ENCODE measurements at regions not wholly inside any gene's neighbourhood (a gene's known extent, or its start where the extent isn't known, plus 50 kb on each side); places are given as distances from the start of the nearest gene placed in this dataset.
A peak's percentile ranks its signal among the peaks of the same experiment; 100 is the strongest.

GRCh38 chr11:119547511-119547910, 124.5 kb upstream of the THY1 start:
- no peak for DNase-seq (ENCODE audit: low read depth in 2 of 2)

- no peak for DNase-seq (ENCODE audit: low read depth in 2 of 2)
Measured at GRCh38 chr11:119545978-119546915, 123.3 kb upstream of the THY1 start.

GRCh38 chr11:119540370-119541125, 117.6 kb upstream of the THY1 start:
- DNase-seq (ENCODE audit: low read depth in 2 of 2) = no peak

- DNase-seq (ENCODE audit: low read depth in 2 of 2) = no peak
Measured at GRCh38 chr11:119539583-119539982, 116.6 kb upstream of the THY1 start.

- no peak for DNase-seq (ENCODE audit: low read depth in 2 of 2)
Measured at GRCh38 chr11:119538753-119539152, 115.8 kb upstream of the THY1 start.

- DNase-seq (ENCODE audit: low read depth in 2 of 2) = no peak
Measured at GRCh38 chr11:119537306-119538253, 114.6 kb upstream of the THY1 start.

- DNase-seq (ENCODE audit: low read depth in 2 of 2) = no peak
Measured at GRCh38 chr11:119536801-119537200, 113.8 kb upstream of the THY1 start.

- peak in 1 of 2 donors; percentile 3 for DNase-seq (ENCODE audit: low read depth in 2 of 2)
Measured at GRCh38 chr11:119533921-119534736, 111.2 kb upstream of the THY1 start.

GRCh38 chr11:119533462-119533861, 110.5 kb upstream of the THY1 start:
- DNase-seq (ENCODE audit: low read depth in 2 of 2) = no peak

- DNase-seq (ENCODE audit: low read depth in 2 of 2) = no peak
Measured at GRCh38 chr11:119532551-119532950, 109.6 kb upstream of the THY1 start.

GRCh38 chr11:119531623-119532022, 108.7 kb upstream of the THY1 start:
- no peak for DNase-seq (ENCODE audit: low read depth in 2 of 2)

- DNase-seq (ENCODE audit: low read depth in 2 of 2) = no peak
Measured at GRCh38 chr11:119531056-119531455, 108.1 kb upstream of the THY1 start.

- DNase-seq (ENCODE audit: low read depth in 2 of 2) = no peak
Measured at GRCh38 chr11:119530509-119530908, 107.5 kb upstream of the THY1 start.

GRCh38 chr11:119529936-119530335, 107.0 kb upstream of the THY1 start:
- DNase-seq (ENCODE audit: low read depth in 2 of 2) = no peak

GRCh38 chr11:119529063-119529845, 106.3 kb upstream of the THY1 start:
- no peak for DNase-seq (ENCODE audit: low read depth in 2 of 2)

- no peak for DNase-seq (ENCODE audit: low read depth in 2 of 2)
Measured at GRCh38 chr11:119525867-119526196, 102.9 kb upstream of the THY1 start.

- DNase-seq (ENCODE audit: low read depth in 2 of 2) = no peak
Measured at GRCh38 chr11:119525180-119525866, 102.4 kb upstream of the THY1 start.

GRCh38 chr11:119523539-119524157, 100.7 kb upstream of the THY1 start:
- no peak for DNase-seq (ENCODE audit: low read depth in 2 of 2)

GRCh38 chr11:119522609-119523008, 99.6 kb upstream of the THY1 start:
- DNase-seq (ENCODE audit: low read depth in 2 of 2) = no peak

Measured in stimulated activated CD8-positive, alpha-beta memory T cell treated with anti-CD3 and anti-CD28 coated beads, Interleukin-7, amount 100 ng/mL, for 1 hour (primary cell).